Neural cell (in vitro differentiated cells): ENCODE measurements at regions not wholly inside any gene's neighbourhood (a gene's known extent, or its start where the extent isn't known, plus 50 kb on each side); places are given as distances from the start of the nearest gene placed in this dataset.

ENCODE experiments used
- CTCF ChIP-seq: fragments of 450-650 bp; IDR thresholded peaks from 2 replicates; pipeline ENCODE4 v1.5.1; 2014; ENCODE audit warnings: antibody characterized with exemption, mild to moderate bottlenecking, moderate library complexity; ENCODE audit not compliant: poor library complexity, severe bottlenecking
- EP300 ChIP-seq: fragments of 450-650 bp; conservative IDR thresholded peaks from 2 replicates; pipeline ENCODE4 v1.6.1; 2014; ENCODE audit warnings: antibody characterized with exemption, mild to moderate bottlenecking, moderate library complexity; ENCODE audit not compliant: poor library complexity, severe bottlenecking
- EZH2 ChIP-seq: fragments of 200-600, 300-800 bp; shearing (Covaris generic), sonication (generic); IDR thresholded peaks from 2 replicates; pipeline ENCODE4 v1.6.1; 2014; ENCODE audit warnings: antibody characterized with exemption, low read length, borderline replicate concordance, mild to moderate bottlenecking; ENCODE audit not compliant: insufficient read depth, poor library complexity, severe bottlenecking
- MXI1 ChIP-seq: fragments of 450-650 bp; conservative IDR thresholded peaks from 2 replicates; pipeline ENCODE4 v1.6.1; 2014; ENCODE audit warnings: antibody characterized with exemption, mild to moderate bottlenecking; ENCODE audit not compliant: poor library complexity, severe bottlenecking
- POLR2AphosphoS5 ChIP-seq: IDR thresholded peaks from 2 replicates; pipeline ENCODE4 v1.6.1; 2012
- SMC3 ChIP-seq: fragments of 450-650 bp; conservative IDR thresholded peaks from 2 replicates; pipeline ENCODE4 v1.6.1; 2014; ENCODE audit warnings: antibody characterized with exemption, mild to moderate bottlenecking, moderate library complexity; ENCODE audit not compliant: poor library complexity
- TAF1 ChIP-seq: IDR thresholded peaks from 2 replicates; pipeline ENCODE4 v1.6.1; 2012; ENCODE audit warnings: low read depth

GRCh38 chr2:100641125-100641435 is 78.3 kb downstream of the PDCL3 start:
- no peak for TF ChIP-seq CTCF
- no peak for TF ChIP-seq MXI1
- TF ChIP-seq SMC3 = no peak
- TF ChIP-seq TAF1 = no peak
- no peak for TF ChIP-seq POLR2AphosphoS5
- no peak for TF ChIP-seq EP300
- no peak for TF ChIP-seq EZH2
